Ascending aorta (tissue), 2 donors: ENCODE measurements at regions not wholly inside any gene's neighbourhood (a gene's known extent, or its start where the extent isn't known, plus 50 kb on each side); places are given as distances from the start of the nearest gene placed in this dataset.
"Not testable (repeated sequence)": the region's sequence is repeated elsewhere in the genome, so short reads cannot be mapped to it uniquely, and the experiment has no call there.

Source experiments
- DNase-seq, 2 donors: peaks; one replicate each; pipeline ENCODE4 v3.0.0-alpha.2; 2019; ENCODE audit warnings: low spot score in 2 of 2
- H3K27ac ChIP-seq, 2 donors: fragments of 200-600 bp; sonication (generic); one replicate each; pipeline ENCODE4 v1.5.1; 2016 to 2017; ENCODE audit warnings: mild to moderate bottlenecking in 1 of 2
- H3K27me3 ChIP-seq: fragments of 200-600 bp; sonication (generic); one replicate; pipeline ENCODE4 v1.5.1; 2017
- H3K36me3 ChIP-seq, 2 donors: fragments of 200-600 bp; sonication (generic); one replicate each; pipeline ENCODE4 v1.5.1; 2016
- H3K4me1 ChIP-seq, 2 donors: fragments of 200-600 bp; sonication (generic); one replicate each; pipeline ENCODE4 v1.5.1; 2016 to 2017; ENCODE audit warnings: mild to moderate bottlenecking in 1 of 2
- H3K4me3 ChIP-seq, 2 donors: fragments of 200-600 bp; sonication (generic); one replicate each; pipeline ENCODE4 v1.5.1; 2016 to 2017; ENCODE audit warnings: mild to moderate bottlenecking in 1 of 2
- H3K9me3 ChIP-seq, 2 donors: fragments of 200-600 bp; sonication (generic); one replicate each; pipeline ENCODE4 v1.5.1; 2016
- intact Hi-C: fragments of 100-400 bp; cut with DNase I; formaldehyde crosslinking; loops from one replicate; pipeline ENCODE4 v1.15.1; 2023
- TF ChIP-seq, protein P1 (sequence below), 3 experiments: fragments of 200-600 bp in 2 of 3; fragments of 450-650 bp in 1 of 3; sonication (generic) in 2 of 3; IDR thresholded peaks; one replicate each; pipeline ENCODE4 v1.5.1; 2016 to 2019; ENCODE audit warnings: antibody characterized with exemption in 3 of 3, mild to moderate bottlenecking in 1 of 3, moderate library complexity in 1 of 3

GRCh38 chrX:63050225-63050624 lies 300.9 kb downstream of the SPIN4 start:
- TF ChIP-seq, protein P1, sequence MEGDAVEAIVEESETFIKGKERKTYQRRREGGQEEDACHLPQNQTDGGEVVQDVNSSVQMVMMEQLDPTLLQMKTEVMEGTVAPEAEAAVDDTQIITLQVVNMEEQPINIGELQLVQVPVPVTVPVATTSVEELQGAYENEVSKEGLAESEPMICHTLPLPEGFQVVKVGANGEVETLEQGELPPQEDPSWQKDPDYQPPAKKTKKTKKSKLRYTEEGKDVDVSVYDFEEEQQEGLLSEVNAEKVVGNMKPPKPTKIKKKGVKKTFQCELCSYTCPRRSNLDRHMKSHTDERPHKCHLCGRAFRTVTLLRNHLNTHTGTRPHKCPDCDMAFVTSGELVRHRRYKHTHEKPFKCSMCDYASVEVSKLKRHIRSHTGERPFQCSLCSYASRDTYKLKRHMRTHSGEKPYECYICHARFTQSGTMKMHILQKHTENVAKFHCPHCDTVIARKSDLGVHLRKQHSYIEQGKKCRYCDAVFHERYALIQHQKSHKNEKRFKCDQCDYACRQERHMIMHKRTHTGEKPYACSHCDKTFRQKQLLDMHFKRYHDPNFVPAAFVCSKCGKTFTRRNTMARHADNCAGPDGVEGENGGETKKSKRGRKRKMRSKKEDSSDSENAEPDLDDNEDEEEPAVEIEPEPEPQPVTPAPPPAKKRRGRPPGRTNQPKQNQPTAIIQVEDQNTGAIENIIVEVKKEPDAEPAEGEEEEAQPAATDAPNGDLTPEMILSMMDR (IDR thresholded peaks at IDR 0.05): no peak
- no peaks in the 10 kb centered on the region for H3K4me1 ChIP-seq
- H3K4me3 ChIP-seq: no peak overlapping the region
- H3K27ac ChIP-seq: no peak overlapping the region
- H3K36me3 ChIP-seq: no peaks in the 10 kb centered on the region
- no peak for DNase-seq
- H3K9me3 ChIP-seq: no peaks in the 10 kb centered on the region
- intact Hi-C loops: no loop called here
- no peaks in the 10 kb centered on the region for H3K27me3 ChIP-seq

DNA sequence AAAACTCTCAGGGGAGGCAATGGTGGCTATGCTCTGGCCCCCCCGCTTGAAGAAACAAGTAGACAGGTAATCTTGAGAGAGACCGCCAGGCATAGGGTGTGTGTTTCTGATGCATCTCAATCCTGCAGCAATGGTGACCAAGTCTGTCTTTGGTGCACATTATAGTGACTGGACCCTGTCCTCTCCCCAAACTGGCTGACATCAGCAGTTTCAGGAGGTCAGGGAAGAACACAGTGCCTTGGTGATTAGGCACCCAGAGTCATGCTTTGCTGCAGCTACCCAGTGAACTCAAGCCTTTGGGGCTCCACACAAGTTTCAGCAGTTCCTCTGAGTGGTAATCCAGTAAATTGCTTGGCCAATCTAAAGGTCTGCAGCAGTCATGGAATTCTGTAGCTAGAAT lies 318.3 kb downstream of the SPIN4 start:
- Histone ChIP-seq H3K36me3 (no peaks in the 10 kb centered on the region), H3K27ac (no peak overlapping the region), H3K4me3 (no peak overlapping the region), H3K9me3 (no peaks in the 10 kb centered on the region), H3K27me3 (no peaks in the 10 kb centered on the region), H3K4me1 (no peaks in the 10 kb centered on the region)
- intact Hi-C loops: no loop called here
- DNase-seq: no peak
- TF ChIP-seq, protein P1 (IDR thresholded peaks at IDR 0.05): no peak

DNA sequence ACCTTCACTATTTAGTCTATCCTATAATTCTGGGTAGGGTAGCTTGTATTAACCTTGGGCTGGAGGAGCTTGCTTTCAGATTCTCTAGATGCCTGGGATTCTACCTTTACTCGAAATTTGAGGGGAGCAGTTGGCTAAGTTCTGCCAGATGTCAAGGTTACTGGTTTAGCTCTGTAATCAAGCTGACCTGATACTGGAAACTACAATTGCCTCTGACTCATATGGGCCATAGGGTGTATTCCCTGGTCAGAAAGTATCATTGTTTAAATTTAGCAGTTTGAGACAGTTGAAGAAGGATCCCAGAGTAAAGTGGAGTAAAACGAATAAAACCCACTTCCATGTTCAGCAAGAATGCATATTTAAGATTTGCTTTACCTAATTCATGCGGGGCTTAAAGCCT lies 337.6 kb downstream of the SPIN4 start:
- H3K27me3 ChIP-seq: no peaks in the 10 kb centered on the region
- no peaks in the 10 kb centered on the region for H3K36me3 ChIP-seq
- H3K9me3 ChIP-seq: no peaks in the 10 kb centered on the region
- no peak overlapping the region for H3K27ac ChIP-seq
- DNase-seq: no peak
- H3K4me1 ChIP-seq: no peaks in the 10 kb centered on the region
- no peak overlapping the region for H3K4me3 ChIP-seq
- intact Hi-C loops: loop anchor here (5.0 kb wide), 1 partner anchor 264 kb away; no protein-coding TSS in a partner anchor
- TF ChIP-seq, protein P1 (IDR thresholded peaks at IDR 0.05): no peak

DNA sequence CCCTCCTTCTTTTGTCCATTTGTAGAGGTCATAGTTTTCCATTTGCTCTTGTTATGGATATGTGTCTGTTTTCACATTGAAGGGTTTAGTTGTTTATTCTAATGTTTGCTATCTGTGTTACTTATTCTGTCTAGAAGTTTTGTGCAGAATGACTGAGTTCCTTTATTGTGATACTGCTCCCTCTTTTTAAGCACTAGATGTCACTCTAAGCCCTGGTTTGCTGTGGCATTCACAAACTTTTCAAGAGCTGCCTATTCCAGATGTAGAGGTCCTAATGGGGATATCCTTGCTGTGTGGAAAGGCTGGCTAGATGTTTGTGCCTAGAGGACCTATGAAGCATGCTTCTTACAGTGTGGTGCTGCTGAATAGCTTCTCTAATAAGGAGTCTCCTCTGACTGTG lies 338.6 kb downstream of the SPIN4 start:
- H3K9me3 ChIP-seq: no peaks in the 10 kb centered on the region
- intact Hi-C loops: loop anchor here (5.0 kb wide), 1 partner anchor 265 kb away; no protein-coding TSS in a partner anchor
- no peaks in the 10 kb centered on the region for H3K4me1 ChIP-seq
- no peaks in the 10 kb centered on the region for H3K36me3 ChIP-seq
- DNase-seq: no peak
- no peak overlapping the region for H3K4me3 ChIP-seq
- no peaks in the 10 kb centered on the region for H3K27me3 ChIP-seq
- H3K27ac ChIP-seq: no peak overlapping the region
- TF ChIP-seq, protein P1 (IDR thresholded peaks at IDR 0.05): peak in 1 of 3 experiments; percentile 39

- H3K27me3 ChIP-seq, H3K9me3 ChIP-seq, H3K4me3 ChIP-seq, H3K36me3 ChIP-seq, H3K4me1 ChIP-seq, intact Hi-C loops, DNase-seq, H3K27ac ChIP-seq: not testable (repeated sequence)
Measured at GRCh38 chrX:63000196-63000595, 350.9 kb downstream of the SPIN4 start.
